Spleen (tissue), 11 donors: ENCODE measurements at regions not wholly inside any gene's neighbourhood (a gene's known extent, or its start where the extent isn't known, plus 50 kb on each side); places are given as distances from the start of the nearest gene placed in this dataset.

ENCODE experiments used
- DNase-seq: peaks from one replicate; pipeline ENCODE4 v3.0.0-alpha.2; 2020
- H3K27ac ChIP-seq, 8 donors: fragments of 200-600 bp; sonication (generic) in 7 of 8; 1 replicate in 4 of 8; 2 replicates in 4 of 8; pipeline versions ENCODE4 v1.5.0 to v1.8.0; 2016 to 2021; ENCODE audit warnings: inconsistent platforms in 4 of 8, mild to moderate bottlenecking in 4 of 8, moderate library complexity in 1 of 8
- H3K27me3 ChIP-seq, 7 donors: fragments of 200-600 bp; sonication (generic) in 6 of 7; replicated peaks in 1 of 7; 1 replicate in 4 of 7; 2 replicates in 3 of 7; pipeline versions ENCODE4 v1.5.0 to v1.8.0; 2016 to 2021; ENCODE audit warnings: inconsistent platforms in 3 of 7, mild to moderate bottlenecking in 1 of 7
- H3K36me3 ChIP-seq, 6 donors: fragments of 200-600 bp; sonication (generic) in 5 of 6; 1 replicate in 4 of 6; 2 replicates in 2 of 6; pipeline versions ENCODE4 v1.5.0 to v1.8.0; 2016 to 2021; ENCODE audit warnings: inconsistent platforms in 2 of 6
- H3K4me1 ChIP-seq, 6 donors: fragments of 200-600 bp; sonication (generic) in 5 of 6; 1 replicate in 3 of 6; 2 replicates in 3 of 6; pipeline versions ENCODE4 v1.5.0 to v1.8.0; 2016 to 2021; ENCODE audit warnings: inconsistent platforms in 3 of 6
- H3K4me3 ChIP-seq, 8 donors: fragments of 200-600 bp; sonication (generic) in 7 of 8; 1 replicate in 4 of 8; 2 replicates in 4 of 8; pipeline versions ENCODE4 v1.5.0 to v1.8.0; 2016 to 2021; ENCODE audit warnings: inconsistent platforms in 4 of 8, mild to moderate bottlenecking in 4 of 8, moderate library complexity in 2 of 8
- H3K9me3 ChIP-seq, 8 donors: fragments of 200-600 bp; sonication (generic) in 7 of 8; 1 replicate in 4 of 8; 2 replicates in 4 of 8; pipeline versions ENCODE4 v1.5.0 to v1.8.0; 2016 to 2021; ENCODE audit warnings: inconsistent platforms in 4 of 8
- CTCF ChIP-seq, 11 experiments: fragments of 200-600 bp in 7 of 11; fragments of 450-650 bp in 4 of 11; sonication (generic) in 4 of 11; IDR thresholded peaks in 8 of 11; conservative IDR thresholded peaks in 3 of 11; 1 replicate in 7 of 11; 2 replicates in 4 of 11; pipeline versions ENCODE4 v1.4.0 to v1.8.0; 2016 to 2021; ENCODE audit warnings: antibody characterized with exemption in 11 of 11, inconsistent platforms in 4 of 11, mild to moderate bottlenecking in 1 of 11
- POLR2A ChIP-seq, 3 donors: fragments of 450-650 bp; IDR thresholded peaks; one replicate each; pipeline ENCODE4 v1.5.1; 2017; ENCODE audit warnings: antibody characterized with exemption in 3 of 3, mild to moderate bottlenecking in 1 of 3
- POLR2AphosphoS5 ChIP-seq, 3 donors: sonication (generic); formaldehyde crosslinking; IDR thresholded peaks; one replicate each; pipeline ENCODE4 v1.5.1; 2017; ENCODE audit warnings: antibody characterized with exemption in 3 of 3
- WGBS, 5 donors: extraction: QIAGEN DNeasy Blood & Tissue Kit in 3 of 5; methylation state at CpG; one replicate each; pipeline versions ENCODE4 v1.1.5 to v1.1.7; 2013 to 2018; 5-methylcytosine and 5-hydroxymethylcytosine counted together
- intact Hi-C: fragments of 100-400 bp; cut with DNase I; formaldehyde crosslinking; loops from one replicate; pipeline ENCODE4 v1.15.0; 2023; ENCODE audit warnings: low total_unique reads
- donor health status: healthy with polysubstance abuse.
- donor health status: DM: no; HTN: no; CAD: no; lungs with moderate emphysema.
- donor health status: DM: no; HTN: no; CAD: no.
- donor health status: Bipolar disorder and iron deficiency.
- donor health status: healthy.
- donor health status: DM: no; HTN: no; CAD: no.
- donor health status: DM: yes; HTN: yes; CAD: no.

GRCh38 chr2:145861940-145862339 lies 1342.0 kb upstream of the ZEB2 start:
- Histone ChIP-seq H3K27ac (no peak overlapping the region), H3K27me3 (no peaks in the 10 kb centered on the region), H3K9me3 (no peaks in the 10 kb centered on the region), H3K36me3 (no peaks in the 10 kb centered on the region), H3K4me1 (no peaks in the 10 kb centered on the region), H3K4me3 (no peak overlapping the region)
- intact Hi-C loops, result no loop called here
- no peak for TF ChIP-seq POLR2AphosphoS5 (IDR thresholded peaks at IDR 0.05)
- TF ChIP-seq CTCF (IDR thresholded peaks at IDR 0.05 in 8 of 11, conservative IDR thresholded peaks at IDR 0.05 in 3 of 11), result no peak
- TF ChIP-seq POLR2A (IDR thresholded peaks at IDR 0.05), result no peak
- DNase-seq, result no peak
- WGBS, 5 donors, result 83 to 89% (median 85%) methylated on average over 3 of the region's 3 CpGs

- Histone ChIP-seq H3K27me3 (no peaks in the 10 kb centered on the region), H3K9me3 (no peaks in the 10 kb centered on the region), H3K4me1 (no peaks in the 10 kb centered on the region), H3K4me3 (no peak overlapping the region), H3K36me3 (no peaks in the 10 kb centered on the region), H3K27ac (no peak overlapping the region)
- WGBS, 5 donors, result 85 to 96% (median 89%) methylated on average over 1 of the region's 1 CpG
- no peak for DNase-seq
- TF ChIP-seq POLR2AphosphoS5 (IDR thresholded peaks at IDR 0.05) (no peak), CTCF (IDR thresholded peaks at IDR 0.05 in 8 of 11, conservative IDR thresholded peaks at IDR 0.05 in 3 of 11) (no peak), POLR2A (IDR thresholded peaks at IDR 0.05) (no peak)
- intact Hi-C loops, result no loop called here
Observed at GRCh38 chr2:145860083-145860482, 1340.2 kb upstream of the ZEB2 start.

- WGBS, 5 donors, result 84 to 100% (median 90%) methylated on average over 1 of the region's 1 CpG
Observed at GRCh38 chr2:145855142-145855541, 1335.2 kb upstream of the ZEB2 start.

More at GRCh38 chr2:145855142-145855541, 1335.2 kb upstream of the ZEB2 start:
- Histone ChIP-seq H3K9me3 (no peaks in the 10 kb centered on the region), H3K36me3 (no peaks in the 10 kb centered on the region), H3K4me1 (no peaks in the 10 kb centered on the region), H3K27ac (no peak overlapping the region), H3K27me3 (no peaks in the 10 kb centered on the region), H3K4me3 (no peak overlapping the region)
- intact Hi-C loops, result no loop called here
- TF ChIP-seq POLR2A (IDR thresholded peaks at IDR 0.05) (no peak), CTCF (IDR thresholded peaks at IDR 0.05 in 8 of 11, conservative IDR thresholded peaks at IDR 0.05 in 3 of 11) (no peak), POLR2AphosphoS5 (IDR thresholded peaks at IDR 0.05) (no peak)
- DNase-seq, result no peak
